Thyroid gland (tissue), 4 donors: ENCODE measurements at regions not wholly inside any gene's neighbourhood (a gene's known extent, or its start where the extent isn't known, plus 50 kb on each side); places are given as distances from the start of the nearest gene placed in this dataset.

Experiments used
- CTCF ChIP-seq, 6 experiments: fragments of 200-600 bp in 3 of 6; fragments of 450-650 bp in 3 of 6; sonication (generic) in 3 of 6; IDR thresholded peaks; one replicate each; pipeline ENCODE4 v1.5.1; 2016 to 2019; ENCODE audit warnings: antibody characterized with exemption in 6 of 6, mild to moderate bottlenecking in 2 of 6, inconsistent platforms in 1 of 6, moderate library complexity in 1 of 6
- POLR2A ChIP-seq, 2 donors: fragments of 450-650 bp; IDR thresholded peaks; one replicate each; pipeline ENCODE4 v1.6.1; 2017; ENCODE audit warnings: antibody characterized with exemption in 2 of 2, mild to moderate bottlenecking in 2 of 2, moderate library complexity in 1 of 2

GRCh38 chr22:23402275-23403151, 177.6 kb downstream of the IGLL1 start:
- TF ChIP-seq POLR2A (IDR thresholded peaks at IDR 0.05) = peak in 1 of 2 donors; percentile 24
- peak in 4 of 6 experiments; percentile 32 to 68 (median 59) for TF ChIP-seq CTCF (IDR thresholded peaks at IDR 0.05)
